ENCODE measurements at regions not wholly inside any gene's neighbourhood (a gene's known extent, or its start where the extent isn't known, plus 50 kb on each side); places are given as distances from the start of the nearest gene placed in this dataset.

DNA sequence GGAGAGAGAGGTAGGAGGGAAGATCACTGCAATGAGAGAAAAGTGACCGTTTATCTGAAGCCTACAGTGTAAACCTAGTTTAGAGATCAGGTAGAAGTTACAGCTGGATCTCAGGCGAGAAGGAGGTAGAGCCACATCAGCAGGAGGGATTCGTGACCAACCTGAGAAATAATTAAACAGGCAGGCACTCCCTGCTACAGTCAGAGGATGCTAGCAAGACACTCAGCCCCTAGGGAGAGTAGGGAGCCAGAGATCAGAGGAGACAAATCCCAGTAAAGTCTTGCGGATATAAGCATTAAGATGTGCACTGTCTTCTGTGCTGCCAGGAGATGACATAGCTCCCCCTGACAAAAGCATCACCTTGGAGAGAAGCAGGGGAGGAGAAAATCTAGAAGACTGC lies 629.1 kb upstream of the SLC39A10 start:
- DNase-seq, result no peak

DNA sequence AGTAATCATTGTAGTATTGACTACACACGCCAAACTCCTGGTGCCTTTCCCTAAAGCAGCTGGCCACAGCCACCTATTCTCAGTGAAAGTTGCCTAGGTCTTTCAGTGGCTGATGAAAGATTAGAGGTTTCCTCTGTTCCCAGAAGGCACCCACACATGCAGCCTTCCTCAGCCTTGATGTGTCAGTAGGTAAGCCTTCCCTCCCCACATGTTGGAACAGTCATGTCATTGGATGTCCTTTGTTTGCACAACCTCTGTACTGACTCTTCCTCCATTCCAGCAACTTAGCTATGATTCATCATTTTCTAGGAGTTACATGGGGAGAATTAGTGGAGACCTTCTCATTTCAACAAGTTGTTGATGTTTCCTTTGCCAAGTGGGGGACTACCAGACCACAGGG lies 630.8 kb upstream of the SLC39A10 start:
- DNase-seq, result no peak

DNA sequence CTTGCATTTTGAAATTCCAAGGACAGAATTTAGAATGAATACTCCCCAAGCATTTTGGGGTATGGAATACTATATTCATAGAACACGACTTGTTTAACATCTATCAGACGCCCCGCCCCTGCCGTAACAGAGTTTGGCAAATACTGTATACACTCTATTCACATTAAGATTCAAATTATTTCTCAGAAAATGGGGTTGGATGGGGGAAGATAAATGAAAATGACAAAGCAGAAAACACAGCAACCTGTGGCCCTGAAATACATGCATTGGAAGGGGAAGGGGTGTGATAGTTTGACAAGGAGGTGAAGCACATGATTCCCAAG lies 634.6 kb upstream of the SLC39A10 start:
- DNase-seq, result no peak

DNA sequence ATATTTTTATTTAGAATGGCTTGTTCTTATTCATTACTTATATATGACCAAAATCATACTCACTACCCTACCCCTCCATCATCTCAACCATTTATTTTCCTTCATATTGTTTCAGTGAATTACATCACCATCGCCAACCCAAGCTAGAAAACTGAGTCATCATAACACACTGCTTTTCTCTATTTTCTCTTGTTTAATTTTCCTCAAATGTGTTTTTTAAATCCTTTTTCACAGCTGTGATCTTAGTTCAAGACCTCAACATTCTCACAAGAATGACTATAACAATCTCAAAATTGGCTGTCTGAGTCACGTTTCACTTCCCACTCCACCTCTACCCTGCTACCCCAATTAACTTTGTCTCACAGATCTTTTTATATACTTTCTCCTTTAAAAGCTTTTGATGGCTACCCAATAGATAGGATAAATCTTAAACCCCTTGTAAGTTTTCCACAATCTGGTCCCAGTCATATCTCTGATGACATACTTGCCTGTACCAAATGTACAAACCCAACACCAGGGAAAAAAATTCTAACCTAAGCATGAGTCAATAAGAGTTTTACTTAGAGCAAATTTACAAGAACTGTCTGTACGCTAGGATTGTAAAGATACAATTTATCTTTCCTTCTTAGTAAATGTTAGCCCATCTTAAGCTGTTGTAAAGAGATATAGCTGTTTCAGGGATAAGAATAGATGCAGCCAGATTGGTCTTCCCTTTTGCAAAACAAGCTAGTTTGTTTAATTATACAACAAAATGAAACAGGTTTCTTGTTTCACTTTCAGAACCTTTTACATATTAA lies 635.1 kb upstream of the SLC39A10 start:
- DNase-seq, result no peak

DNA sequence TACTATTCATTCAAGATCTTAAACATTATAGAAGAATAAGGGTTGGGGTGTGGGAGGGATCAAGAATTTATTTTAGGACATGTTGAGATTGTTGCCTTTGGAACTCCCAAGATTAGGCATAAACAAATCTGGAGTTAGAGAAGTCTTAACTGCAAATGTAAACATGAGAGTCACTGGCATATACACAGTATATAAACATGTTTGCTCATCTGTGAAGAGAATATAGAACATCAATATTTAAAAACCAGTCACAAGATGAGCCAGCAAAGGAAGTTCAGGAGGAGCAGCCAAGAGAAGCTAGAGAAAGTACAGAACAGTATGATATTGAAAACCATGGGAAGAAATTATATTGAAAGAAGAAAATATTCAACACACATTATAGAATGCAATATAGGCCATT lies 638.6 kb upstream of the SLC39A10 start:
- no peak for DNase-seq

DNA sequence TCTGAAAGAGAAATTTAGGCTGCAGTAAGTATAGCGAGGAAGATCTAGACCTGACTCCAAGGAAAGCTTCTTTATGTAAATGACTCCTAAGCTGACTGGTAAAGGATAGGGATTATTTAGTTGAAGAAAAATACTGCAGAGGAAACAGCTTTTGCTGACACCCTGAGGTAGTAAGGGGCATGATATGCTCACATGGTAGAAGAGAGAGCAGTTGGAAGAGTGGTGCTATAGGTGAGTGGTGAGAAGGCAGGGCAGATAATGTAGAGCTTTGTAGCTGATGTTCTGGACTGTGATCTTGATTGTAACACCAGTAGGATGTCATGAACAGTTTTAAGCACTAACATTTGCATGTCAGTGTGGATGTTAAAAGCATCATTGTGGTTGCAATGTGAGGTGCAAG lies 639.1 kb upstream of the SLC39A10 start:
- DNase-seq, result no peak

DNA sequence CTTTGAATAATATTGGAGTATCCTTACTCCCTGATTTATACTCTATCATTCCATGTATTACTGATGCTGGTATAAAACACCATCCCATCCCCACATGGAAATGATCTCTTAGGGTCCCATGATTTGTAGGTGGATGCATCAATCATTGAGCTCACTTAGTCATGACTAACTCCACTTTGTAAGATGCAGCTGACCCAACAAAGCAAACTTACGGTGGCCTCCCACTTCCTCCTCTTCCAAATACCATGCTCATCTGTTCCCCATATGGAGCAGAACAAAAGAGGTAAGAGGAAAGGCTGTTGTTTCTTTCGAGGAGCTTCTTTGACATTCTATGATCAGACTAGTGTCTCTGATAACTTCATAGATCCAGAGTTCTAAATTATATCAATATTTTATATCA lies 640.2 kb upstream of the SLC39A10 start:
- DNase-seq, result no peak

DNA sequence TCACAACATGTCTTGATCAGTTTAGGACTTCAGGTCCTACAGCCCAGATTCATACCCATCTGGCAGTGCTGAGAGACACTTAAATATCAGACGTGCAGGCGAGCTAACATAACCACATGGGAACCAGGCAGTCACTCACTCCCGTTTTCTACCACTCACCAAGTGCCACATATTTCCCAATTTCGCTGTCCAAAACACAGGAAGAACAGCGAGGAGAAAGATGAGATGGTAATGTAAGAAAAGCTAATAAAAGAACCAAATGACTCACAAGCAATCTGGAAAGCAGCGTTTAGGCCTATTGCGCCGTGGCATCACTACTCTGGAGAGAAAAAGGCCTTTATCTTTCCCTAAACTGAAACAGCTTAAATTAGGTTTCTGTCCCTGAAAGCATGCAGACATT lies 647.8 kb upstream of the SLC39A10 start:
- no peak for DNase-seq

DNA sequence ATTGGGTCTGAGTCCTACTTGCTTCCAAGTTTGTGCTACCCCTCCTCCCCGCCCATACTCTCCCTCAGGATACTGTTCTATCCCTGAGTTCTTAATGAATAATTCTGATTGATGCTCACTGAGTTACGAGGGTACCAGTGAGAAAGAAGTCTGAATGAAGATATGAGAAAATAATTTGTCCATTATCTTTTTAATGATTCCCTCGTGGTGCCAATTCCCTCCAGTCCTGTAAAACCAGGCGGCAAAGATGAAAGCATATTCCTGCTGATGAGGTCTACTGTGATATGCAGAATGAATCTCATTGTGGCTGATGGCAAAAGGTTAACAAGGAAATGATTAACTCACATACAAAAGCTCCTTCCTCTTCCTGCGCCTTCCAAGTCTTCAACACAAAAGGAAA lies 650.2 kb upstream of the SLC39A10 start:
- DNase-seq, result no peak

DNA sequence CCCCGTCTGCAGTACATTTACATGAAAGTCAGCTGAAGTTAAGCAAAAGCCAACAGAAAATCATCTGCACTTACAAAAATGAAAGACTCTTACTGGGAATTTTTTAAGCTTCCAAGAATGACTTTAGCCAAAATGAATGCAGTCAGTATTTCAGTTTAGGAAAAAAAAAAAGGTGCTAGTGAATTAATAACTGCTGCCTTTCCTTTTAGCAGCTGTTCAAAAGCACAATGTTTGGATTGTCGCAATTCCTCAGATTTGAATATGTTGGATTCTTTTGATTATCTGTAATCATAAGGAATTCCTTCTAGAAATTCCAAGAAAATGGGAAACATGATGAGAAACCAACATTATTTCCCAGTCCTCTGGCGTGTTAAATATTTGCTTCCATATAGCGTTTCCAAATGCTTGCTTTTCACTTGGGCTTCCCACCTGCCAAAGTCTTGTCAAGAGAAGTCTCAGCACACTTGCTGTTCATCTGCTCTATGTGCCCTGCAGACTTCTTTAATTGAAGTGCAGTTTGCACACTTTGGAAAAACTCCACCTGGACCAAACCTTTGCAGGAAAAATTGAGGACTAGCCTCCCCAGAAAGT lies 653.0 kb upstream of the SLC39A10 start:
- DNase-seq, result no peak

DNA sequence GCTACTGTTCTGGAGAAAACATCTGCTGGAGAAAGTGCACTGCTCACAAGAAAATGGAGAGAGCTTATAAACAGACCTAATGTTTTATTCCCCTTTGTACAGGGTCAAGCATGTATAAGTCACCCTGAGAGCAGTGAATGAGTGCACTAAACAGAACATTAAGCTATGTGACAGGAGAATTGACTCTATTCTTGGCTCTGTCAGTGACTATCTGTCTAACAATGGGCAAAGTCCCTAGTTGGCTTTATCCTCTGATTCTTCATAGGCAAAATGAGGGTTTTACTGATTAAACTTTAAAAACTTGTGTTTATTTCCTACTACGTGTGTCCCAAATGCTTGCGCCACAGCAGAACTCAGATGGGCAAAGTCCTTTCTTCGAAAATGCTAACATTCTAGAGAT lies 655.1 kb upstream of the SLC39A10 start:
- DNase-seq, result no peak

DNA sequence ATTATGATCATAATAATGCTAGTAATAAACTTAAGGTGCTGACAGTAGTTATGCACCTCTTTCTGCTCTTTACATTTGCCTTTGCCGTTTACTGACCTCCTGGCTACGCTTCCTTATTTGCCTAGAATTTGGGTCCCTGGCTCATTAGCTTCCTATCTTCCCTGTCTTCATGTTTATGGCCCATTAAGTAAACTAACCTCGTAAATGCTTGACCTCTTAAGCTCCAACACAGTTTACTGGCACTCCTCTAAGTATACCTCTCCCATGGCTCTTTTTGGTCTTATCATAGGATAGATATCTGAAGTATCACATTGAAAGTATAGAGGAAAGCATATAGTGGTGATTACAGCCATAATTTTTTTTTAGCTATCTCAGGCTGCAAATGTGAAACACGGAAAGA lies 657.3 kb upstream of the SLC39A10 start:
- no peak for DNase-seq

DNA sequence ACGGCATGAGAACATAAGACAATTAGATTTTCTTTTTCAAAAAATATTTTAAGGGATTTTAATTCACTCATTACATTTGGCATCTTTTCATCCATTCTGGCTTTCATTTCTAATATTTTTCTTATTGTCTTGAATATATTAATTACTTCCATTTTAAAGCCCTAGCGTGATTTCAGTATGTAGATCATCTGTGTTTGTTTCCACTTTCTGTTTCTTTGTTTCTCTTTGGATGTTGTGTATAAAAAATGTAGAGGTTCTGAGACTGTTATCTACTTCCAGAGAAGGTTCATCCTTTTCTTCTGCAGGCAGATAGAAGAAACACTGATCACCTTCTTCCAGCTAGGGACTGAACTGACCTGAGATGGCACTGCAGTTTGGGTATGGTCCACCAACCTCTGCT lies 664.4 kb upstream of the SLC39A10 start:
- no peak for DNase-seq

DNA sequence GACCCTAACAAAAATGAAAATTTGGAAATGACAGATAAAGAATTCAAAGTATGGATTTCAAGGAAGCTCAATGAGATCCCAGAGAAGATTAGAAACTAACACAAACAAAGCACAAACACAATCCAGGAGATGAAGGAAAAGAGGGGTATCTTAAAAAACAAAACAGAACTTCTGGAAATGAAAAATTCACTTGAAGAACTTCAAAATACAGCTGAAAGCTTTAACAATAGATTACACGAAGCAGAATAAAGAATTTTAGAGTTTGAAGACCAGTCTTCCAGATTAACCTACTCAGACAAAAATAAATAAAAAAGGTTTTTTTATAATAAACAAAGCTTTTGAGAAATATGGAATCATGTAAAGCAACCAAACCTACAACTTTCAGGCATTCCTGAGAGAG lies 671.8 kb upstream of the SLC39A10 start:
- DNase-seq, result no peak

DNA sequence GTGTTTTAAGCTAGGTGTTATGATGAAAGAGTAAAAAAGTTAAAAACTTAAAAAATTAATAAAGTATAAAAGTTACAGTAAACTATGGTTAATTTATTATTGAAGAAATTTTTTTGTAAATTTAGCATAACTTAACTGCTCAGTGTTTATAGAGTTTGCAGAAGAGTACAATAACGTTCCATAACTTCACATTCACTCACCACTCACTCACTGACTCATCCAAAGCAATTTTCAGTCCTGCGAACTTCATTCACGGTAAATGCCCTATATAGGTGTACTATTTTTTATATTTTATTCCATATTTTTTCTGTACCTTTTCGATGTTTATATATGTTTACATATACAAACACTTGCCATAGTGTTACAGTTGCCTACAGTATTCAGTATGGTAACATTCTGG lies 694.8 kb upstream of the SLC39A10 start:
- no peak for DNase-seq

DNA sequence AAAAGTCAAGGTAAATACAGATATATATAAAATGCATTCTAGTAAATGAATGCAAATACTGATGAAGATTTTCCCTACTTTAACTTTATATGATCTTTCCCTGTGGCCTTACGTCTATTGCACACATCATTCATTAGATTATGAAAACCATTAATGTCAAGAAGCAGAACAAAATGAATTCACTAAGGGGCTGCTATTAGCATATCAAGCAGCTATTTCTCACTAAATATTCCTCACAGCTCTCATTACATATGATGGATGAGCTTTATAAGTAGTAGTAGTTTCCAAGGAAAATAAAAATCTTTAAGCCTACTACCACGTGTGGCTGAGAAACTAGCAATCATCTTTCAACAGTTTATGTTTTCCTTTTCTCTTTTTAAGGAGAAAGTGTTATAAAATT lies 702.8 kb upstream of the SLC39A10 start:
- DNase-seq, result no peak

DNA sequence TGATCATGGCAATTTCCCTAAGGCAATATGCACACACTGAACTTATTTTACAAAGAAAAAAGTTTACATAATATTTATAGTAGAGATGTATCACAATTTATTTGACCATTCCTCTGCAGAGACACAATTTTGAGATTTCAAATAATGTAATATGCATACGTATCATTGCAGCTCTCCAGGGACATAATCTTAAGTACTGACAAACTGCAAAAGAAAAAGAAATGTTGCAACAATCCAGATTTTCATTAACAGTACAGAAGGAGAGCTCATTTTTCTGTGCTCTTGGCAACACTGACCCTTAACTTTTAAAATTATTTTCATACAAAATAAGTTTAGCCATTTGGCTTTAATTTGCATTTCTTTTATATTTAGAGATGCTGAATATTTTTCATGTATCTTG lies 710.2 kb upstream of the SLC39A10 start:
- DNase-seq, result no peak

DNA sequence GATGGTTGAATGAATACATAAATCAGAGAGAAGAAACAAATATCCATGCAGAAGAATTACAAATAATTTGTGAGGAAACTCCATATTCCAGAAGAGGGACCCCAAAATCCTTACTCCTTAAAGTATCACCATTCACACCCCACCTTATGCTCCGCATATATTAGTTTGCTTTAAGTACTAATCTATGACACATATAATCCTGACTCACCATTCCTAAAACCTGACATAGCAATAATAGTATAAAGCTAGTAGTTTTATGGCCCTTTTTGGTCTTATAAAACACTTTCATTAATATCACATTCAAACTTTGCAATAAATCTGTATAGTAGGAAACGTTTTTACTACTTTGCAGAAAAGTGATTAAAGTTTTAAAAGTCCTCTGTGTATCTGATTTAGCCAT lies 719.0 kb upstream of the SLC39A10 start:
- DNase-seq, result no peak

DNA sequence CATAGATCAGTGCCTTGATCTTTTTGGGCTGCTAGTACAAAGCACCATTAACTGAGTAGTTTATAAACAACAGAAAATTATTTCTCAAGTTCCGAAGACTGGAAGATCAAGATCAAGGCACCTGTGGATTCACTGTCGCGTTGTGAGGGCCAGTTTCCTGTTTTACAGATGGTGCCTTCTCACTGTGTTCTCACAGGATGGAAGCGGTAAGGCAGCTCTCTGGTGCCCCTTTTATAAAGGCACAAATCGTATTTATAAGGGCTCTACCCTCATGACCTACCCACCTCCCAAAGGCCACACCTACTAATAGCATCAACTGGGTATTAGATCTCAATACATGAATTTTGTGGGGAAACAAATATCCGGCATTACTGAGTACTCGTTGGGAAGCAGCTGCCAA lies 729.5 kb upstream of the SLC39A10 start:
- DNase-seq, result no peak

DNA sequence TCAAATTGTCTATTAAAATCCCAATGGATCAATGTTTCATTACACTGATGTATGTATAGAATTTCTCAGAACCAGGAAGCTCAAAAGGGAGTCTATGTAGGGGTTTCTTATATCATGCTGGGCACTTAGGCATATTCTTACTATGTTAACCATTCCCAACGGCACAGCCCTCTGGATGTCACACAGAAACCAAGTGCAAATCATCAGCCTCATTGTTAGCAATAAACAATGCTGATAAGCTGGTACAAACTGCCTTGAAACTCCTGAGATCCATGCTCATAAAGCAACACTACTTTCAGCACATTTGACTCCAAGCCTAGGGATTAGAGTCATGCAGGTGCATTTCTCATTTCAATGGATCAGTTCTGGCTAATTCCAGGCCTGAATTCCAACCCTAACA lies 730.2 kb upstream of the SLC39A10 start:
- no peak for DNase-seq

DNA sequence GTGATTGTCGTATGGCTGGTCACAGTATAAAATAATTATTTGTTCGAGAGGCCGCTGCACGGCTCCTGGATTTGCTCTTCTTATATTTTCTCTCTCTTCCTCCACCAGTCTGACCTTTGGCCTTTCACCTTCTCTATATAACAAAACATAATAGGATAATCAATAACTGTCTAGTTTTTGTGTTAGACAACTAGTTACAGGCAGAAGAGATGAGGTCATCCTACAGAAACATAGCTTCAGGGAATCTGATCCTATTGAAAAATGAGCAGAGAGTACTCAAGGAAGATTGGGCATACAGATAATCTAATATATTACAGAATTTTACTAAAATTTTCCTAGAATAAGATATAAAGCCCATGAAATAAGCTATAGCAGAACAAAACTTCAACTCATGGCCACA lies 731.3 kb upstream of the SLC39A10 start:
- no peak for DNase-seq

DNA sequence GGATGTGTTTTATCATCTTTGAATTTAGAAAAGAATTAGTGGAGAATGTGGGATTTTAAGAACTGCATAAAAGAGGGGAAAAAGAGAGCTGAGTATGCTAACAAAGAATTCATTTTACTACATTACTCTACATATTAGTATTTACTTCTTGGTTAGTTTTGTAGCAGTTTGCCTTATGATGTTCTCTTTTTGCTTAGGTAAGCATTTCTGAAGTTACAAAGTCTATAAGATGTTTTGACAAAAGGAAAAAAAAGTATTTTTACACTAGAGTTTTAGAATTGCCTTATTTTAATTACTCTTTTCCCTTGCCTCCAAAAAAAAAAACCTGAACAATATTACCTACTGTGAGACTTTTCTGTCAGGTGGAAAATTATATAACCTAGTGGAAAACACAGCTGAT lies 739.5 kb upstream of the SLC39A10 start:
- no peak for DNase-seq

DNA sequence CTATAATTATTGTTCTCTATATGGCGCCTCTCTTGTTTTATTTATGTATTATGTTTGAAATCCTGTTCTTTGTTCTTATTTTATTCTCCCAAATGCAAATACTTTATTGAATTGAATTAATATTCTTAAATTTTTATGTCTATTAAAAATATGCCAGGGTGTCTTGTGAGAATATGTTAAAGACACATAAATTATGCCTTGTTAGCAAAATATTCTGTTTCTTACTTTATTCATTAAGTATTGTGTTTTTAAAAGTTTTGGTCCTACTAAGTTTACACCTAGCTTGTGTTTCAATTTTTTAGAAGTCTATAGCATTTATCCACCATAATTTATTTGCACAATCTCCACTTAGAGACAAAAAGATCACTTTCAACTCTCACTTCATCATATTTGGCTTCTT lies 741.5 kb upstream of the SLC39A10 start:
- DNase-seq, result no peak

DNA sequence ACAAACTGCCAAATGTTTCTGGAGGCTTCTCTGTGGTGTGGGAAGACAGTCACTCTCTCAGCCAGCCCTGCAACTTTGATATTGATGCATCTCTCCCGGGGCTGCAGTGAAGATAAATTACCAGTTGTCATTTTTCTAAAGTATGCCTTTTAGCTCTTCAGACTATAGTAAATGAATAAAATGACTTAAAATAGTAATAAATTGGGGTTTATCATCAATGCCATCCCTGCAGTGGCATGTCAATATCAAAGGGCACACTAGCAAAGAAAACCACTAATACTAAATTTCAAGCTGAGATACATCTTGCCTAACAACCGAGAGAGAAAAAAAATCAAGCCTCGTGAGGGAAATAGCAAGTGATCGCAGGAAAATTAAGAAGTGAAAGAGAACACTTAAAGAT lies 749.5 kb upstream of the SLC39A10 start:
- DNase-seq, result no peak

DNA sequence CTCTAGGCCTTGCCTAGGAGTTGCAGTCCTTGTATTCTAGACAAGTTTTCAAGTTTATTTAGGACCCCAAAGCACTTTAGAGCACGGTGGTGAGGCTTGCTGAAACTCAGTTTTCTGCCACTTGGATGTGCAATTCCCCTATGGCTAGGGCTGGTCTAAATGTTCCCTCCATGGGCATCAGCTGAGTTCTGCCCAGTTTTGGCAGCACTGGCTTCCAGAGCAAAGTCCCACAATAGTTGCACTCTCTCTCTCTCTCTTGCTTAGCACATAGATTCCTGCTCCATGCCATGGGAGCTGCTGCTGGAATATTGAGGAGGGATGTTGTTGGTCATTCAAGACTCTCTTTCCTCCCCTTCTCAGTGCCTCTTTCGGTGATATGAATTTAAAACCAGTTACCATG lies 760.2 kb upstream of the SLC39A10 start:
- DNase-seq, result no peak
